B cell (primary cell): ENCODE measurements at regions not wholly inside any gene's neighbourhood (a gene's known extent, or its start where the extent isn't known, plus 50 kb on each side); places are given as distances from the start of the nearest gene placed in this dataset.

Source experiments
- ATAC-seq: fragments of 200-7000 bp; cut with Tn5 transposase; one replicate; pipeline ENCODE4 v1.10.0; 2021; ENCODE audit warnings: low read depth, mild to moderate bottlenecking, moderate number of reproducible peaks, moderate library complexity
- CTCF ChIA-PET: fragments of 350-600 bp; sonication (Branson Sonifier 250); formaldehyde crosslinking; loops from one replicate; lab custom pipeline; 2021; ENCODE audit warnings: antibody characterized with exemption, inconsistent platforms; lab: Charles Lee
- POLR2A ChIA-PET: fragments of 350-600 bp; sonication (Branson Sonifier 250); formaldehyde crosslinking; loops from one replicate; lab custom pipeline; 2021; ENCODE audit warnings: antibody characterized with exemption; lab: Charles Lee
- DNase-seq: peaks from one replicate; pipeline ENCODE4 v3.0.0; 2013
- H2AFZ ChIP-seq: 2 replicates; pipeline ENCODE4 v1.6.1; 2012; ENCODE audit warnings: mild to moderate bottlenecking, low read depth, low read length; ENCODE audit not compliant: insufficient read depth, poor library complexity, severe bottlenecking
- H3K27ac ChIP-seq, 2 donors: 1 replicate in 1 of 2; 2 replicates in 1 of 2; pipeline ENCODE4 v1.5.1; 2012 to 2013; ENCODE audit warnings: low read length in 2 of 2, mild to moderate bottlenecking in 2 of 2, moderate library complexity in 1 of 2
- H3K27me3 ChIP-seq, 4 experiments: fragments of 200-600 bp in 1 of 4; sonication (generic) in 1 of 4; replicated peaks in 1 of 4; 1 replicate in 2 of 4; 2 replicates in 2 of 4; pipeline versions ENCODE4 v1.6.1 to v1.7.0; 2013 to 2016; ENCODE audit warnings: low read length in 3 of 4, mild to moderate bottlenecking in 2 of 4, mixed read lengths in 1 of 4, moderate library complexity in 1 of 4; ENCODE audit not compliant: insufficient read depth in 4 of 4, control insufficient read depth in 3 of 4; ENCODE audit errors: control extremely low read depth in 1 of 4
- H3K36me3 ChIP-seq, 2 experiments: replicated peaks in 1 of 2; 1 replicate in 1 of 2; 2 replicates in 1 of 2; pipeline versions ENCODE4 v1.6.1 to v1.7.1; 2013; ENCODE audit warnings: low read length in 1 of 2; ENCODE audit not compliant: insufficient read depth in 2 of 2, control insufficient read depth in 1 of 2; ENCODE audit errors: control extremely low read depth in 1 of 2, extremely low read depth in 1 of 2
- H3K4me1 ChIP-seq, 2 donors: fragments of 200-600 bp in 1 of 2; sonication (generic) in 1 of 2; 1 replicate in 1 of 2; 2 replicates in 1 of 2; pipeline versions ENCODE4 v1.5.1 to v1.6.1; 2013 to 2017; ENCODE audit warnings: low read length in 2 of 2; ENCODE audit not compliant: control insufficient read depth in 2 of 2, insufficient read depth in 2 of 2
- H3K4me2 ChIP-seq: replicated peaks from 2 replicates; pipeline ENCODE3; 2012; ENCODE audit warnings: mild to moderate bottlenecking, low read depth, low read length; ENCODE audit not compliant: poor library complexity, severe bottlenecking
- H3K4me3 ChIP-seq, 5 experiments: fragments of 200-600 bp in 1 of 5; sonication (generic) in 1 of 5; 1 replicate in 3 of 5; 2 replicates in 2 of 5; pipeline versions ENCODE4 v1.5.1 to v1.7.0; 2011 to 2016; ENCODE audit warnings: low read length in 4 of 5, mild to moderate bottlenecking in 4 of 5, low read depth in 2 of 5, control low read depth in 1 of 5, moderate library complexity in 1 of 5; ENCODE audit not compliant: insufficient read depth in 1 of 5; ENCODE audit errors: control extremely low read depth in 1 of 5, extremely low read depth in 1 of 5
- H3K79me2 ChIP-seq: fragments of 200-600 bp; sonication (generic); one replicate; pipeline ENCODE4 v1.6.0; 2016; ENCODE audit warnings: low read length; ENCODE audit not compliant: control insufficient read depth, insufficient read depth
- H3K9ac ChIP-seq: fragments of 200-600 bp; sonication (generic); 2 replicates; pipeline ENCODE4 v1.6.1; 2017; ENCODE audit warnings: mild to moderate bottlenecking, low read length, moderate library complexity
- H3K9me3 ChIP-seq, 3 donors: one replicate each; pipeline versions ENCODE4 v1.6.1 to v1.7.1; 2013; ENCODE audit warnings: low read length in 2 of 3; ENCODE audit not compliant: control insufficient read depth in 2 of 3, insufficient read depth in 1 of 3; ENCODE audit errors: control extremely low read depth in 1 of 3
- H4K20me1 ChIP-seq: 2 replicates; pipeline ENCODE4 v1.6.0; 2012; ENCODE audit warnings: mild to moderate bottlenecking, low read length; ENCODE audit not compliant: insufficient read depth, control insufficient read depth, poor library complexity, severe bottlenecking
- H3K27ac Mint-ChIP-seq: one replicate; pipeline ENCODE4 v1.8.0; 2021; ENCODE audit warnings: mixed read lengths
- H3K27me3 Mint-ChIP-seq: one replicate; pipeline ENCODE4 v1.8.0; 2021; ENCODE audit warnings: mixed read lengths
- H3K4me1 Mint-ChIP-seq: one replicate; pipeline ENCODE4 v1.8.0; 2021; ENCODE audit warnings: mixed read lengths
- H3K4me3 Mint-ChIP-seq: one replicate; pipeline ENCODE4 v1.8.0; 2021; ENCODE audit warnings: mixed read lengths
- H3K9me3 Mint-ChIP-seq: one replicate; pipeline ENCODE4 v1.8.0; 2022; ENCODE audit warnings: mixed read lengths; ENCODE audit not compliant: insufficient read depth
- EZH2 ChIP-seq: IDR thresholded peaks from 2 replicates; pipeline ENCODE4 v1.6.1; 2012; ENCODE audit warnings: borderline replicate concordance, low read depth, mild to moderate bottlenecking, moderate library complexity, low read length; ENCODE audit not compliant: insufficient read depth, poor library complexity, severe bottlenecking
- WGBS: methylation state at CpG from one replicate; pipeline ENCODE4 v1.1.5; 2013; ENCODE audit warnings: missing lambda C conversion rate; ENCODE audit not compliant: insufficient coverage; 5-methylcytosine and 5-hydroxymethylcytosine counted together
- intact Hi-C: fragments of 100-400 bp; cut with micrococcal nuclease; formaldehyde crosslinking; loops from one replicate; pipeline ENCODE4 v1.10.0; 2022
- TF ChIP-seq, protein P1 (sequence below): fragments of 200-600 bp; IDR thresholded peaks from one replicate; pipeline ENCODE4 v1.8.0; 2022; ENCODE audit warnings: antibody characterized with exemption, mild to moderate bottlenecking

GRCh38 chr2:34578641-34579040 lies 979.5 kb upstream of the FAM98A start:
- Histone ChIP-seq H3K27ac (no peak overlapping the region), H3K9ac (no peak overlapping the region), H4K20me1 (no peaks in the 10 kb centered on the region), H3K36me3 (no peaks in the 10 kb centered on the region), H3K27me3 (no peaks in the 10 kb centered on the region), H3K79me2 (no peaks in the 10 kb centered on the region), H3K4me2 (no peak overlapping the region), H3K9me3 (no peaks in the 10 kb centered on the region), H3K4me1 (no peaks in the 10 kb centered on the region), H3K4me3 (no peak overlapping the region), H2AFZ (no peak overlapping the region)
- ATAC-seq (no peak), DNase-seq (no peak)
- H3K4me1 Mint-ChIP-seq = no peaks in the 10 kb centered on the region
- intact Hi-C loops = no loop called here
- H3K27me3 Mint-ChIP-seq = no peaks in the 10 kb centered on the region
- no peak for TF ChIP-seq EZH2
- TF ChIP-seq, protein P1, sequence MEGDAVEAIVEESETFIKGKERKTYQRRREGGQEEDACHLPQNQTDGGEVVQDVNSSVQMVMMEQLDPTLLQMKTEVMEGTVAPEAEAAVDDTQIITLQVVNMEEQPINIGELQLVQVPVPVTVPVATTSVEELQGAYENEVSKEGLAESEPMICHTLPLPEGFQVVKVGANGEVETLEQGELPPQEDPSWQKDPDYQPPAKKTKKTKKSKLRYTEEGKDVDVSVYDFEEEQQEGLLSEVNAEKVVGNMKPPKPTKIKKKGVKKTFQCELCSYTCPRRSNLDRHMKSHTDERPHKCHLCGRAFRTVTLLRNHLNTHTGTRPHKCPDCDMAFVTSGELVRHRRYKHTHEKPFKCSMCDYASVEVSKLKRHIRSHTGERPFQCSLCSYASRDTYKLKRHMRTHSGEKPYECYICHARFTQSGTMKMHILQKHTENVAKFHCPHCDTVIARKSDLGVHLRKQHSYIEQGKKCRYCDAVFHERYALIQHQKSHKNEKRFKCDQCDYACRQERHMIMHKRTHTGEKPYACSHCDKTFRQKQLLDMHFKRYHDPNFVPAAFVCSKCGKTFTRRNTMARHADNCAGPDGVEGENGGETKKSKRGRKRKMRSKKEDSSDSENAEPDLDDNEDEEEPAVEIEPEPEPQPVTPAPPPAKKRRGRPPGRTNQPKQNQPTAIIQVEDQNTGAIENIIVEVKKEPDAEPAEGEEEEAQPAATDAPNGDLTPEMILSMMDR = no peak
- ChIA-PET CTCF (no interaction called here), POLR2A (no interaction called here)
- no peak overlapping the region for H3K27ac Mint-ChIP-seq
- peaks cover 2% of the 10 kb centered on the region for H3K9me3 Mint-ChIP-seq
- no peak overlapping the region for H3K4me3 Mint-ChIP-seq
- 80% methylated on average over 1 of the region's 2 CpGs for WGBS

DNA sequence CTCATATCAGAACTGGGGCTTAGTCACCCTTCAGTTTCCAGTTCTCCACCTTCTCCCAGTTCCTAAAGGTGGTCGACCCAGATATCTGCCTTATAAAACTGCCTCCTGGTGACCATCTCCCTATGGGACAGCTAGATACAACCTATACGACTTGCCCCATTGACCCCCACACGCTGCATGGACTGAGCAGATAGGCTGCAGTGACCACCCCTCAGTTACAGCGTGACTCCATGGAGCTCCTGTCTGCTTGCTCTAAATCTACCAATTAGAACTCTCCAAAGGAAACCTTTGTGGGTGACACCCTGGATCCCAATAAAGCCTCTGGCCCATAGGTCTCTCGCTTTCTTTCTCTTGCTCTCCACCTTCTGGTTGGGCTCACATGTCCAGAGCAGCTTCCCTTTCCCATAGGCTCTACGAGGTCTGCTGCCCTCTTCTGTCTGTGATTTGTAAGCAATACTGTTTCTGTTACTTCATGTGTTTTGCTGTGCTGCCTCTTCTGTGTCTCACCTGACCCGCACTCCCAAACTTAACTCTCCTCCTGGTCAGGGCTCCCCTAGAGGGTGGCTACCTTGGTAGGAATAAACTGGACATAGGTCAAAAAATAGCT lies 971.3 kb upstream of the FAM98A start:
- no peaks in the 10 kb centered on the region for H3K9me3 Mint-ChIP-seq
- TF ChIP-seq, protein P1 = no peak
- no peak for TF ChIP-seq EZH2
- WGBS = 83% methylated on average over 4 of the region's 7 CpGs
- Histone ChIP-seq H3K27ac (no peak overlapping the region), H3K4me3 (no peak overlapping the region), H3K79me2 (no peaks in the 10 kb centered on the region), H3K4me2 (no peak overlapping the region), H3K4me1 (no peaks in the 10 kb centered on the region), H2AFZ (no peak overlapping the region), H3K27me3 (no peaks in the 10 kb centered on the region), H3K9me3 (no peaks in the 10 kb centered on the region), H4K20me1 (no peaks in the 10 kb centered on the region), H3K9ac (no peak overlapping the region), H3K36me3 (no peaks in the 10 kb centered on the region)
- no peak overlapping the region for H3K27ac Mint-ChIP-seq
- H3K27me3 Mint-ChIP-seq = no peaks in the 10 kb centered on the region
- CTCF ChIA-PET = no interaction called here
- ATAC-seq (no peak), DNase-seq (no peak)
- H3K4me3 Mint-ChIP-seq = no peak overlapping the region
- POLR2A ChIA-PET = no interaction called here
- H3K4me1 Mint-ChIP-seq = no peaks in the 10 kb centered on the region
- intact Hi-C loops = no loop called here
